GM12878 (cell line): ENCODE measurements at regions not wholly inside any gene's neighbourhood (a gene's known extent, or its start where the extent isn't known, plus 50 kb on each side); places are given as distances from the start of the nearest gene placed in this dataset.

Experiments
- ATAC-seq: fragments of 200-7000 bp; cut with Tn5 transposase; 3 replicates; pipeline ENCODE4 v1.9.1; 2020; ENCODE audit warnings: mild to moderate bottlenecking, moderate library complexity
- BruUV-seq: library from RNA; stranded (reverse); fragments of 400-500 nt; replicated peaks from 2 replicates; lab custom pipeline; 2021; lab: Mats Ljungman, UMichigan
- CTCF ChIA-PET: fragments of 300-600 bp; sonication (Branson Sonifier 250); formaldehyde crosslinking; extraction: SDS; loops from one replicate; lab custom pipeline; 2021; ENCODE audit warnings: inconsistent platforms; lab: Yijun Ruan, JAX
- POLR2A ChIA-PET: fragments of 350-600 bp; formaldehyde crosslinking; extraction: SDS; loops from one replicate; lab custom pipeline; 2021; ENCODE audit warnings: inconsistent platforms; lab: Charles Lee
- RAD21 ChIA-PET: fragments of 300-600 bp; sonication (Branson Sonifier 250); formaldehyde crosslinking; loops from one replicate; lab custom pipeline; 2023; ENCODE audit warnings: antibody characterized with exemption; ENCODE audit not compliant: unreplicated experiment; lab: Charles Lee
- SMC1A ChIA-PET: fragments of 300-600 bp; sonication (Branson Sonifier 250); formaldehyde crosslinking; loops from one replicate; lab custom pipeline; 2023; ENCODE audit not compliant: unreplicated experiment, uncharacterized antibody; lab: Charles Lee
- DNase-seq: peaks from one replicate; pipeline ENCODE4 v3.0.0-alpha.2; 2011; ENCODE audit warnings: low read depth, low spot score
- FAIRE-seq: peaks from 3 replicates; lab custom pipeline; 2011; peaks lifted over from hg19 to GRCh38; lab: Jason Lieb, UNC
- H2AFZ ChIP-seq: 2 replicates; pipeline ENCODE4 v1.6.0; 2011; ENCODE audit warnings: low read depth, low read length, control low read depth; ENCODE audit not compliant: control insufficient read depth
- H3K27ac ChIP-seq: 2 replicates; pipeline ENCODE4 v1.5.1; 2011; ENCODE audit warnings: control low read depth; ENCODE audit not compliant: control insufficient read depth, insufficient read depth
- H3K27me3 ChIP-seq, 2 experiments: replicated peaks in 1 of 2; 2 replicates each; pipeline versions ENCODE4 v1.6.0 to v1.6.1; 2011; ENCODE audit warnings: low read length in 1 of 2; ENCODE audit not compliant: control insufficient read depth in 2 of 2, insufficient read depth in 2 of 2
- H3K36me3 ChIP-seq, 2 experiments: 2 replicates each; pipeline ENCODE4 v1.5.1; 2011; ENCODE audit warnings: low read length in 1 of 2; ENCODE audit not compliant: control insufficient read depth in 2 of 2, insufficient read depth in 2 of 2
- H3K4me1 ChIP-seq: 2 replicates; pipeline ENCODE4 v1.6.1; 2011; ENCODE audit warnings: mild to moderate bottlenecking, low read length, moderate library complexity, mixed read lengths; ENCODE audit not compliant: control insufficient read depth, insufficient read depth
- H3K4me2 ChIP-seq: 2 replicates; pipeline ENCODE4 v1.6.0; 2011; ENCODE audit warnings: control low read depth; ENCODE audit not compliant: control insufficient read depth, insufficient read depth
- H3K4me3 ChIP-seq: fragments of 200-600 bp; sonication (generic); 2 replicates; pipeline ENCODE4 v1.5.1; 2016
- H3K79me2 ChIP-seq: 2 replicates; pipeline ENCODE4 v1.6.0; 2011; ENCODE audit warnings: low read length; ENCODE audit not compliant: control insufficient read depth, insufficient read depth
- H3K9ac ChIP-seq: 2 replicates; pipeline ENCODE4 v1.8.0; 2011; ENCODE audit warnings: low read length, control low read depth, mixed read lengths; ENCODE audit not compliant: control insufficient read depth, insufficient read depth
- H3K9me3 ChIP-seq: replicated peaks from 3 replicates; pipeline ENCODE4 v1.5.1; 2011; ENCODE audit warnings: mild to moderate bottlenecking, low read length; ENCODE audit not compliant: control insufficient read depth, insufficient read depth
- H4K20me1 ChIP-seq: 2 replicates; pipeline ENCODE4 v1.6.0; 2011; ENCODE audit not compliant: control insufficient read depth, insufficient read depth
- CBX5 ChIP-seq: sonication (generic); IDR thresholded peaks from 2 replicates; pipeline ENCODE4 v1.6.1; 2016; ENCODE audit warnings: low read depth, moderate library complexity, mild to moderate bottlenecking, inconsistent platforms
- MEF2A ChIP-seq: IDR thresholded peaks from 2 replicates; pipeline ENCODE4 v1.6.1; 2011; ENCODE audit warnings: low read depth, mild to moderate bottlenecking, low read length, moderate library complexity; ENCODE audit not compliant: insufficient read depth
- MTA2 ChIP-seq: fragments of 450-650 bp; IDR thresholded peaks from 2 replicates; pipeline ENCODE4 v1.6.1; 2016; ENCODE audit warnings: low read depth, mild to moderate bottlenecking, moderate library complexity
- NFXL1 ChIP-seq: fragments of 450-650 bp; IDR thresholded peaks from 2 replicates; pipeline ENCODE4 v1.6.1; 2017; ENCODE audit warnings: antibody characterized with exemption, mild to moderate bottlenecking, borderline replicate concordance
- NRF1 ChIP-seq: conservative IDR thresholded peaks from 2 replicates; pipeline ENCODE4 v1.6.1; 2011; ENCODE audit warnings: mild to moderate bottlenecking, low read depth, low read length, improper control_type of control experiment
- PAX8 ChIP-seq: fragments of 450-650 bp; IDR thresholded peaks from 2 replicates; pipeline ENCODE4 v1.6.1; 2017; ENCODE audit warnings: mild to moderate bottlenecking, moderate library complexity
- PBX3 ChIP-seq: IDR thresholded peaks from 2 replicates; pipeline ENCODE4 v1.6.1; 2011; ENCODE audit warnings: mild to moderate bottlenecking, low read depth, low read length, moderate library complexity; ENCODE audit not compliant: insufficient replicate concordance
- RAD21 ChIP-seq: IDR thresholded peaks from 2 replicates; pipeline ENCODE4 v1.6.1; 2011; ENCODE audit warnings: mild to moderate bottlenecking, low read depth, low read length, moderate library complexity; ENCODE audit not compliant: insufficient read depth
- RBBP5 ChIP-seq: fragments of 200-600 bp; sonication (generic); conservative IDR thresholded peaks from 2 replicates; pipeline ENCODE4 v1.6.1; 2016
- RFX5 ChIP-seq: IDR thresholded peaks from 2 replicates; pipeline ENCODE4 v1.6.1; 2011; ENCODE audit warnings: low read depth, low read length, improper control_type of control experiment
- TAF1 ChIP-seq: IDR thresholded peaks from 2 replicates; pipeline ENCODE4 v1.6.1; 2011; ENCODE audit warnings: mild to moderate bottlenecking, low read depth, low read length, borderline replicate concordance
- WGBS: methylation state at CpG from one replicate; pipeline ENCODE4 v1.1.6; 2016; ENCODE audit warnings: low lambda C conversion rate; ENCODE audit not compliant: insufficient replicate concordance, insufficient coverage; ENCODE audit errors: missing lambda C conversion rate; 5-methylcytosine and 5-hydroxymethylcytosine counted together
- in situ Hi-C: fragments of 300-500 bp; cut with MboI; formaldehyde crosslinking; loops from 9 replicates; pipeline ENCODE4 v1.14.3; 2018; ENCODE audit warnings: mixed read lengths
- intact Hi-C: fragments of 100-400 bp; cut with micrococcal nuclease; formaldehyde crosslinking; loops from one replicate; pipeline ENCODE4 v1.14.2; 2022; ENCODE audit not compliant: unreplicated experiment
- TF ChIP-seq, protein P1 (sequence below): fragments of 450-650 bp; IDR thresholded peaks from 2 replicates; pipeline ENCODE4 v1.6.1; 2017; ENCODE audit warnings: borderline replicate concordance
- TF ChIP-seq, protein P2 (sequence below): fragments of 450-650 bp; IDR thresholded peaks from 2 replicates; pipeline ENCODE4 v1.6.1; 2018; ENCODE audit warnings: mild to moderate bottlenecking, low read depth, moderate library complexity; ENCODE audit not compliant: partially characterized antibody

DNA sequence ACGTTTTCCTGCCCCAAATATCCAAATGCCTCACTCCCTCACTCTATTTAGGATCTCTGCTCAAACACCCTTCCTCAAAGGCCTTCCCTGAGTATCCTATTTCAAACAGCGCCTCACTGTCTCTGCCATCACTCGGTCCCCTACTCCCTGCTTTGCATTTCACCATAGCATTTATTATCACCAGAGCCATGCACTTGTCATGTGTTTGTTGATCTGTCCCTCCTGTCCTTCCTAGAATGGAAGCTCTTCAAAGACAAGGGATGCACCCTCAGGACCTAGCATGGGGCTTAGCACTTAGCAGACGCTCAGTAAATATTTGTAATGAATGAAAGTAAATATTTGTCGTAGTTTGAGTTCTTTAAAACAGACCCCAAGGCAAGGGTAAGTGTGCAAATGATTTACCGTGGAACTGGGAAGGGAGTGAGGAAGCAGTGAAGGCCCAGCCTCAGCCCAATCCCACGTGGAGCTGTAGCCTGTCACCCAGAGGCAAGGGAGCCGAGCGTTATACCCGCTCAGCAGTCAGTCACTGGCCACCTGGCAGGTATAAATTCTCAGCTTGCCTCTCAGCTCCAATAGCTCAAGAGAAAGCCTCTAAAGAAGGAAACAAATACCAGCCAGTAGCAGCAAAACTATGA, 97.7 kb upstream of the KIF2A start:
- Histone ChIP-seq H3K27ac (no peak overlapping the region), H3K36me3 (no peaks in the 10 kb centered on the region), H3K4me3 (no peak overlapping the region), H2AFZ (no peak overlapping the region), H3K9me3 (no peaks in the 10 kb centered on the region), H3K4me1 (no peaks in the 10 kb centered on the region), H3K27me3 (peaks cover 0 to 1% of the 10 kb centered on the region in 2 experiments; a peak in 1 of 4 replicates), H3K9ac (no peak overlapping the region), H3K79me2 (no peaks in the 10 kb centered on the region), H4K20me1 (no peaks in the 10 kb centered on the region), H3K4me2 (no peak overlapping the region)
- TF ChIP-seq CBX5 (no peak), PBX3 (no peak), RFX5 (no peak), NFXL1 (no peak), NRF1 (no peak)
- no TSS peak for BruUV-seq
- WGBS = 41% methylated on average over 10 of the region's 10 CpGs
- ChIA-PET CTCF (interaction anchor here (0.5 to 1.4 kb wide), 3 partner anchors 65 to 235 kb away, joined by 3 to 4 read pairs (median 3); no protein-coding TSS in a partner anchor), POLR2A (no interaction called here), RAD21 (no interaction called here), SMC1A (interaction anchor here (0.7 kb wide), 1 partner anchor 185 kb away, joined by 3 read pairs; no protein-coding TSS in a partner anchor)
- intact Hi-C loops (no loop called here), in situ Hi-C loops (loop anchor here (25.0 kb wide), 1 partner anchor 579 kb away; no protein-coding TSS in a partner anchor)
- ATAC-seq (no peak), FAIRE-seq (no peak), DNase-seq (no peak)

DNA sequence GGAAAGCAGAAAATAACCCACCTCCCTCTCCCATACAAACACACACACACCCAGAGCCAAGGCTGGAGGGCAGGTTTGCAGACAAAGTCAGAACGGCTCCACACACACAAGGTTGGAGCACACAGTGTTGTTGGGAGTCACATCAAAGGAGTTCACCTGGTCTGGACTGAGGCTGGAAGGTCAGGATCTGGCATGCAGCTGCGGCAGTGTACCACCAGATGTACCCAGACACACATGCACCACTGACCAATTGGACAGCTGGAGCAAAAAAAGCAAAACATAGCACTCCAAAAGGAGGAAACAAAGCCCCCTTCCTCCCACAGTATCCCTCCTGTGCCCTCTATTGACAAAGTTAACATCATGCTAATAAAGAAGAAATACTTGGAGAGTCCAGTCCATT, 94.6 kb upstream of the KIF2A start:
- Histone ChIP-seq H3K27me3 (no peaks in the 10 kb centered on the region; a peak in 1 of 4 replicates), H3K9ac (no peak overlapping the region), H3K4me1 (no peaks in the 10 kb centered on the region), H3K36me3 (no peaks in the 10 kb centered on the region), H3K4me3 (no peak overlapping the region), H3K79me2 (no peaks in the 10 kb centered on the region), H3K4me2 (no peak overlapping the region), H2AFZ (no peak overlapping the region), H3K27ac (no peak overlapping the region), H4K20me1 (no peaks in the 10 kb centered on the region), H3K9me3 (no peaks in the 10 kb centered on the region)
- SMC1A ChIA-PET = no interaction called here
- DNase-seq = no peak
- intact Hi-C loops (no loop called here), in situ Hi-C loops (loop anchor here (10.0 to 25.0 kb wide), 2 partner anchors 143 to 576 kb away; no protein-coding TSS in a partner anchor)
- ATAC-seq = peak; percentile 28; the same call in 2 of the 3 replicates
- no peak for FAIRE-seq
- POLR2A ChIA-PET = no interaction called here
- WGBS = 27% methylated on average over 2 of the region's 2 CpGs
- RAD21 ChIA-PET = no interaction called here
- CTCF ChIA-PET = no interaction called here
- no TSS peak for BruUV-seq
- TF ChIP-seq PAX8 (no peak), MEF2A (no peak), TAF1 (no peak), MTA2 (no peak), RBBP5 (no peak), RAD21 (no peak)
- TF ChIP-seq, protein P1, sequence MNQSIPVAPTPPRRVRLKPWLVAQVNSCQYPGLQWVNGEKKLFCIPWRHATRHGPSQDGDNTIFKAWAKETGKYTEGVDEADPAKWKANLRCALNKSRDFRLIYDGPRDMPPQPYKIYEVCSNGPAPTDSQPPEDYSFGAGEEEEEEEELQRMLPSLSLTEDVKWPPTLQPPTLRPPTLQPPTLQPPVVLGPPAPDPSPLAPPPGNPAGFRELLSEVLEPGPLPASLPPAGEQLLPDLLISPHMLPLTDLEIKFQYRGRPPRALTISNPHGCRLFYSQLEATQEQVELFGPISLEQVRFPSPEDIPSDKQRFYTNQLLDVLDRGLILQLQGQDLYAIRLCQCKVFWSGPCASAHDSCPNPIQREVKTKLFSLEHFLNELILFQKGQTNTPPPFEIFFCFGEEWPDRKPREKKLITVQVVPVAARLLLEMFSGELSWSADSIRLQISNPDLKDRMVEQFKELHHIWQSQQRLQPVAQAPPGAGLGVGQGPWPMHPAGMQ = no peak
- TF ChIP-seq, protein P2, sequence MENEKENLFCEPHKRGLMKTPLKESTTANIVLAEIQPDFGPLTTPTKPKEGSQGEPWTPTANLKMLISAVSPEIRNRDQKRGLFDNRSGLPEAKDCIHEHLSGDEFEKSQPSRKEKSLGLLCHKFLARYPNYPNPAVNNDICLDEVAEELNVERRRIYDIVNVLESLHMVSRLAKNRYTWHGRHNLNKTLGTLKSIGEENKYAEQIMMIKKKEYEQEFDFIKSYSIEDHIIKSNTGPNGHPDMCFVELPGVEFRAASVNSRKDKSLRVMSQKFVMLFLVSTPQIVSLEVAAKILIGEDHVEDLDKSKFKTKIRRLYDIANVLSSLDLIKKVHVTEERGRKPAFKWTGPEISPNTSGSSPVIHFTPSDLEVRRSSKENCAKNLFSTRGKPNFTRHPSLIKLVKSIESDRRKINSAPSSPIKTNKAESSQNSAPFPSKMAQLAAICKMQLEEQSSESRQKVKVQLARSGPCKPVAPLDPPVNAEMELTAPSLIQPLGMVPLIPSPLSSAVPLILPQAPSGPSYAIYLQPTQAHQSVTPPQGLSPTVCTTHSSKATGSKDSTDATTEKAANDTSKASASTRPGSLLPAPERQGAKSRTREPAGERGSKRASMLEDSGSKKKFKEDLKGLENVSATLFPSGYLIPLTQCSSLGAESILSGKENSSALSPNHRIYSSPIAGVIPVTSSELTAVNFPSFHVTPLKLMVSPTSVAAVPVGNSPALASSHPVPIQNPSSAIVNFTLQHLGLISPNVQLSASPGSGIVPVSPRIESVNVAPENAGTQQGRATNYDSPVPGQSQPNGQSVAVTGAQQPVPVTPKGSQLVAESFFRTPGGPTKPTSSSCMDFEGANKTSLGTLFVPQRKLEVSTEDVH = no peak
